NCI-H82 treated with DMSO at 0.1 percent for 48 hours (cell line): ENCODE measurements at regions not wholly inside any gene's neighbourhood (a gene's known extent, or its start where the extent isn't known, plus 50 kb on each side); places are given as distances from the start of the nearest gene placed in this dataset.

ENCODE experiments used
- DNase-seq: peaks from one replicate; lab custom pipeline; 2025; ENCODE audit not compliant: unreplicated experiment; lab: John Stamatoyannopoulos, UW

- DNase-seq: no peak
Observed at GRCh38 chr4:140250989-140251552, 97.1 kb upstream of the MAML3 start.

- DNase-seq: no peak
Observed at GRCh38 chr4:140249351-140249750, 95.4 kb upstream of the MAML3 start.

GRCh38 chr4:140247237-140247636 is 93.3 kb upstream of the MAML3 start:
- DNase-seq: no peak

- no peak for DNase-seq
Observed at GRCh38 chr4:140246216-140246615, 92.2 kb upstream of the MAML3 start.

- no peak for DNase-seq
Observed at GRCh38 chr4:140244328-140244727, 90.3 kb upstream of the MAML3 start.

- DNase-seq: no peak
Observed at GRCh38 chr4:140243278-140243753, 89.3 kb upstream of the MAML3 start.

- no peak for DNase-seq
Observed at GRCh38 chr4:140242357-140243277, 88.6 kb upstream of the MAML3 start.

- peak; percentile 69 for DNase-seq
Observed at GRCh38 chr4:140240237-140240636, 86.3 kb upstream of the MAML3 start.

- DNase-seq: peak; percentile 63
Observed at GRCh38 chr4:140239311-140239710, 85.3 kb upstream of the MAML3 start.

- DNase-seq: peak; percentile 73
Observed at GRCh38 chr4:140238351-140239056, 84.5 kb upstream of the MAML3 start.

- DNase-seq: peak; percentile 73
Observed at GRCh38 chr4:140237616-140238350, 83.8 kb upstream of the MAML3 start.

GRCh38 chr4:140236654-140237169 is 82.7 kb upstream of the MAML3 start:
- DNase-seq: no peak

GRCh38 chr4:140234697-140235060 is 80.7 kb upstream of the MAML3 start:
- DNase-seq: no peak

GRCh38 chr4:140233791-140234696 is 80.1 kb upstream of the MAML3 start:
- DNase-seq: no peak

GRCh38 chr4:140229881-140230280 is 75.9 kb upstream of the MAML3 start:
- DNase-seq: no peak

- no peak for DNase-seq
Observed at GRCh38 chr4:140227286-140227685, 73.3 kb upstream of the MAML3 start.

- no peak for DNase-seq
Observed at GRCh38 chr4:140223056-140223810, 69.2 kb upstream of the MAML3 start.

- no peak for DNase-seq
Observed at GRCh38 chr4:140222171-140222570, 68.2 kb upstream of the MAML3 start.

GRCh38 chr4:140220058-140220457 is 66.1 kb upstream of the MAML3 start:
- no peak for DNase-seq
